ENCODE measurements at regions not wholly inside any gene's neighbourhood (a gene's known extent, or its start where the extent isn't known, plus 50 kb on each side); places are given as distances from the start of the nearest gene placed in this dataset.

- Histone ChIP-seq H3K4me1 (ENCODE audit: insufficient read depth, low read length) (no peaks in the 10 kb centered on the region), H3K27me3 (ENCODE audit: insufficient read depth, low read length) (no peaks in the 10 kb centered on the region), H3K9me3 (ENCODE audit: low read depth, low read length) (no peaks in the 10 kb centered on the region), H3K4me3 (ENCODE audit: low read length) (no peak overlapping the region)
Measured at GRCh38 chr3:28674212-28674611, 325.6 kb upstream of the AZI2 start.

DNA sequence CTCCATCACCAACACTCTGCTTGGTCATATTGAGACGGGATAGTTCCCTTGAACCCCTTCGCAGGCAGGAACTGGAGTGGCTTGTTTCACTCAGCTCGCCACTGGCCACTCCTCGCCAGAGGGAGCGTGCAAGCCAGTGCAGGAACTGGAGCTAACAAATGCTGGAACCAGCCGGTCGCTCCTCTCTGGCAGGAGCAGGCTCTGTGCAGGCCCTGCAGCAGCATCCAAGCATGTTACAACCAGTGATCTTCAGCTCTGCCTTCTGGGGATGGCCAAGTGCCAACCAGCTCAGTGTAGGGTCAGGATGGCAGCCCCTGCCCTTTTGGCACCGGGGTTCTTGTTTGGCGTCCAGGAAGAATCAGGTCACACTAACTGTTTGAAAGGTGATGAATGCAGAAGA, 329.0 kb upstream of the AZI2 start:
- Histone ChIP-seq H3K27me3 (ENCODE audit: insufficient read depth, low read length) (no peaks in the 10 kb centered on the region), H3K4me3 (ENCODE audit: low read length) (no peak overlapping the region), H3K9me3 (ENCODE audit: low read depth, low read length) (no peaks in the 10 kb centered on the region), H3K4me1 (ENCODE audit: insufficient read depth, low read length) (no peaks in the 10 kb centered on the region)

GRCh38 chr3:28678086-28678485, 329.5 kb upstream of the AZI2 start:
- no peak overlapping the region for H3K4me3 ChIP-seq (ENCODE audit: low read length)
- no peaks in the 10 kb centered on the region for H3K27me3 ChIP-seq (ENCODE audit: insufficient read depth, low read length)
- H3K9me3 ChIP-seq (ENCODE audit: low read depth, low read length) = no peaks in the 10 kb centered on the region
- H3K4me1 ChIP-seq (ENCODE audit: insufficient read depth, low read length) = no peaks in the 10 kb centered on the region

DNA sequence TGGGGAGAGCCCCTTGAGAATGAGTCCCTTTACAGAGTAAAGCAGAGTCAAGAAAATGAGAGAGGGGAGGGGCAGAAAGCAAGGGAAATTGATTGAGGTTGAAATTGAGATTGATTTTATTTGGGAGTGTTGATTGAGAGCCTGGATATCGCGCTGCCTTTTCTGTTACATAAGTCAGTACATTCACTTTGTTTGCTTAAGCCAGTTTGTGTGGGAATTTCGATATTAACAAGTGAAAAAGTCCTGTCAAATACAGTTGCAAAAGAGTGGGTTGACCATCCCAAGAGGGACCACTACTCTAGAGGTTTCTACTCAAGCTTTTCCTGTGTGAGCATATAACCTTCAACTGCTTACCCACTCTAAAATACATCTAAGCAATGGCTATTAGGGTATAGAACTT, 331.4 kb upstream of the AZI2 start:
- no peaks in the 10 kb centered on the region for H3K27me3 ChIP-seq (ENCODE audit: insufficient read depth, low read length)
- no peaks in the 10 kb centered on the region for H3K9me3 ChIP-seq (ENCODE audit: low read depth, low read length)
- H3K4me3 ChIP-seq (ENCODE audit: low read length) = no peak overlapping the region
- H3K4me1 ChIP-seq (ENCODE audit: insufficient read depth, low read length) = no peaks in the 10 kb centered on the region

- Histone ChIP-seq H3K4me3 (ENCODE audit: low read length) (no peak overlapping the region), H3K27me3 (ENCODE audit: insufficient read depth, low read length) (no peaks in the 10 kb centered on the region), H3K4me1 (ENCODE audit: insufficient read depth, low read length) (no peaks in the 10 kb centered on the region), H3K9me3 (ENCODE audit: low read depth, low read length) (no peaks in the 10 kb centered on the region)
Measured at GRCh38 chr3:28682121-28682520, 333.5 kb upstream of the AZI2 start.

DNA sequence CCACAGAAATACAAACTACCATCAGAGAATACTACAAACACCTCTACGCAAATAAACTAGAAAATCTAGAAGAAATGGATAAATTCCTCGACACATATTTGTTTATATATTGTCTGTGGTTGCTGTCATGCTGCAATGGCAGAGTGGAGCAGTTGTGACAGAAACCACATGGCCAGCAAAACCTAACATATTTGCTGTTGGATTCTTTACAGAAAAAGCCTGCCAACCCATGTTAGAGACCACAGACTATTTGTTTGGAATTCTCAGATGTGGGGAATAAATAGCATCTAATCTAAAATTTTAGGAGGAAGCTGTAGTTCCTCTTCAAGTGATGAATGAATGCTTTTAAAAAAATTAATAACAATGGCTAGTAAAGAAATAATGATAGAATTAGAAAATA, 341.6 kb upstream of the AZI2 start:
- Histone ChIP-seq H3K9me3 (ENCODE audit: low read depth, low read length) (no peaks in the 10 kb centered on the region), H3K4me1 (ENCODE audit: insufficient read depth, low read length) (no peaks in the 10 kb centered on the region), H3K4me3 (ENCODE audit: low read length) (no peak overlapping the region), H3K27me3 (ENCODE audit: insufficient read depth, low read length) (no peaks in the 10 kb centered on the region)

- Histone ChIP-seq H3K27me3 (ENCODE audit: insufficient read depth, low read length) (no peaks in the 10 kb centered on the region), H3K9me3 (ENCODE audit: low read depth, low read length) (no peaks in the 10 kb centered on the region)
Measured at GRCh38 chr3:28698706-28699105, 350.1 kb upstream of the AZI2 start.

GRCh38 chr3:28699283-28699682, 350.7 kb upstream of the AZI2 start:
- no peaks in the 10 kb centered on the region for H3K27me3 ChIP-seq (ENCODE audit: insufficient read depth, low read length)

More at GRCh38 chr3:28698706-28699105, 350.1 kb upstream of the AZI2 start:
- Histone ChIP-seq H3K4me1 (ENCODE audit: insufficient read depth, low read length) (no peaks in the 10 kb centered on the region), H3K4me3 (ENCODE audit: low read length) (no peak overlapping the region)

DNA sequence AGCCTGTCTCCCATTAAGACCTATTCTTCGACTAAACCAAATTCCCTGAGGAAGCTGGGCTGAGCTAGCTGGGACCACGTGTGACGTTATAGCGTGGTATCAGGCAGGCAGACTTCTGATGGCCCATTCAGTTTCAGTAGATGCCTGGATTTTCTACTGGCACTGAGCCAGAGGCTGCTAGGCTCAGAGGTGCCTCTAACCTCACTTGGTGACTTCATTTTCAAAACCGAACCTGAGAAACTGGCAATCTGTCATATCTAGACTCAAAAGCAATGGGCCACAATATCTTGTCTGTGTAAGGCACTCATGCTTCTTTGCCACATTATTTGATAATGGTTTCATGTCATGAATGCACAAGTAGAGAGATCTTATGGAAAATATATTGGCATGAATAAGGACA, 352.1 kb upstream of the AZI2 start:
- no peaks in the 10 kb centered on the region for H3K27me3 ChIP-seq (ENCODE audit: insufficient read depth, low read length)
- no peak overlapping the region for H3K4me3 ChIP-seq (ENCODE audit: low read length)
- H3K4me1 ChIP-seq (ENCODE audit: insufficient read depth, low read length) = no peaks in the 10 kb centered on the region
- no peaks in the 10 kb centered on the region for H3K9me3 ChIP-seq (ENCODE audit: low read depth, low read length)

More at GRCh38 chr3:28699283-28699682, 350.7 kb upstream of the AZI2 start:
- Histone ChIP-seq H3K9me3 (ENCODE audit: low read depth, low read length) (no peaks in the 10 kb centered on the region), H3K4me1 (ENCODE audit: insufficient read depth, low read length) (no peaks in the 10 kb centered on the region), H3K4me3 (ENCODE audit: low read length) (no peak overlapping the region)

- Histone ChIP-seq H3K9me3 (ENCODE audit: low read depth, low read length) (no peaks in the 10 kb centered on the region), H3K4me3 (ENCODE audit: low read length) (no peak overlapping the region), H3K4me1 (ENCODE audit: insufficient read depth, low read length) (no peaks in the 10 kb centered on the region), H3K27me3 (ENCODE audit: insufficient read depth, low read length) (no peaks in the 10 kb centered on the region)
Measured at GRCh38 chr3:28703843-28704242, 355.2 kb upstream of the AZI2 start.

GRCh38 chr3:28711293-28711692, 362.7 kb upstream of the AZI2 start:
- no peaks in the 10 kb centered on the region for H3K4me1 ChIP-seq (ENCODE audit: insufficient read depth, low read length)
- no peaks in the 10 kb centered on the region for H3K27me3 ChIP-seq (ENCODE audit: insufficient read depth, low read length)
- H3K4me3 ChIP-seq (ENCODE audit: low read length) = no peak overlapping the region
- H3K9me3 ChIP-seq (ENCODE audit: low read depth, low read length) = no peaks in the 10 kb centered on the region

DNA sequence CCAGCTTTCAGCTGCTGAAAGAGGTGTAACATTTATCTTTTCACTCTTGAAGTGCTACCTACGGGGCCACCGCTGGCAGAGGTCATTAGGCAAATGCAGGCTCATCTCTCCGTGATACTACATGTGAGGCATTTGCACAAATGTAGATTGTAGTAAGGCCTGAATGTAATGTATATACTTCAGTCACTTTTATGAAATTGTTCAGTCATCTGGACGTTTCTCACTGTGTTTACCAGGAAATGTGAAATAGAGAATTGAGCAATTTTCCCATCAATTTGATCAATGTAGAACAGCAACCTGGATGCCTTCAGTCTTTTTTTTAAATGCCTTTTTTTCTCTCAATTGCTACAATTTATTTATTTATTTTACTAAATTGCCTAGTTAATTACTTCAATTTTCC, 368.3 kb upstream of the AZI2 start:
- no peaks in the 10 kb centered on the region for H3K9me3 ChIP-seq (ENCODE audit: low read depth, low read length)
- H3K4me3 ChIP-seq (ENCODE audit: low read length) = no peak overlapping the region
- no peaks in the 10 kb centered on the region for H3K27me3 ChIP-seq (ENCODE audit: insufficient read depth, low read length)
- H3K4me1 ChIP-seq (ENCODE audit: insufficient read depth, low read length) = no peaks in the 10 kb centered on the region

DNA sequence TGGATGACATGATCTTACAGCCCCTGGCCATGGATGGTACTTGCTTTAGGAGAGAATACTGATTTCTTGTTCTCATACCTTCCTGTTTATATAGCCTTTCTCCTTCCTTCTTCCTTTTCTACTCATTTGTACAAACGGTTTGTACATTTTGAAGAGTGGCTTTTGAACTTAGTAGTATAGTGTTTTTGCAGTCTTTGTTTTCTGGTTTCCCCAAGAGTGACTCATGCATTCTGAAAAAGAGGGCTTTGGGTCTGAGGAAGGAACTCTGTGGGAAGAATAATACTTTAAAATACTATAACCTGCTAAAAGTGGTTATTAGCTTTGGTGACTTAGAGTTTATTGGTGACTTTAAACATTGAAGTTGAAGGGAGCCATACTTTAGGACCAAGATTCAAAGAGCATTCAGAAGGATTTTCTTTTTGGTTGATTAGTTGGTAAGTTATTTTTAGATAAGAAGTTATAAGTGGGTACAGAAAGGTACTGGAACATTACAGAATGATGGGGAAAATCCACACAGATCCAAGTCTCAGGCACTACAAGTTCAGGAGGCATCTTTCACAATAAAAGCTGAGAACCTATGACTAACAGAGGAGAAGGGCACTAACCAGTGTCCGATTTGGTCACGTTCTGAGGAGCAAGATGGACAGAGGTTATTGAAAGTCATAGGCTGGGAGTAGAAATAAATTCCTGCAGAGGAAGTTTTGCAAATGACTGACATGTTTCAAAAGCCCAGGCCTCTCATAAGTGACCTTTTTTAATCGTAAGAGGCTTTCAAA, 369.6 kb upstream of the AZI2 start:
- no peaks in the 10 kb centered on the region for H3K9me3 ChIP-seq (ENCODE audit: low read depth, low read length)
- H3K4me3 ChIP-seq (ENCODE audit: low read length) = no peak overlapping the region
- H3K4me1 ChIP-seq (ENCODE audit: insufficient read depth, low read length) = no peaks in the 10 kb centered on the region
- no peaks in the 10 kb centered on the region for H3K27me3 ChIP-seq (ENCODE audit: insufficient read depth, low read length)

GRCh38 chr3:28726840-28727239, 378.2 kb upstream of the AZI2 start:
- Histone ChIP-seq H3K4me3 (ENCODE audit: low read length) (no peak overlapping the region), H3K4me1 (ENCODE audit: insufficient read depth, low read length) (no peaks in the 10 kb centered on the region), H3K9me3 (ENCODE audit: low read depth, low read length) (no peaks in the 10 kb centered on the region), H3K27me3 (ENCODE audit: insufficient read depth, low read length) (no peaks in the 10 kb centered on the region)

GRCh38 chr3:28727307-28727706, 378.7 kb upstream of the AZI2 start:
- no peak overlapping the region for H3K4me3 ChIP-seq (ENCODE audit: low read length)
- H3K4me1 ChIP-seq (ENCODE audit: insufficient read depth, low read length) = no peaks in the 10 kb centered on the region
- H3K27me3 ChIP-seq (ENCODE audit: insufficient read depth, low read length) = no peaks in the 10 kb centered on the region
- no peaks in the 10 kb centered on the region for H3K9me3 ChIP-seq (ENCODE audit: low read depth, low read length)

- Histone ChIP-seq H3K27me3 (ENCODE audit: insufficient read depth, low read length) (no peaks in the 10 kb centered on the region), H3K9me3 (ENCODE audit: low read depth, low read length) (no peaks in the 10 kb centered on the region), H3K4me3 (ENCODE audit: low read length) (no peak overlapping the region), H3K4me1 (ENCODE audit: insufficient read depth, low read length) (no peaks in the 10 kb centered on the region)
Measured at GRCh38 chr3:28738425-28738824, 389.8 kb upstream of the AZI2 start.
